ENCODE measurements at regions not wholly inside any gene's neighbourhood (a gene's known extent, or its start where the extent isn't known, plus 50 kb on each side); places are given as distances from the start of the nearest gene placed in this dataset.

GRCh38 chr3:36192901-36193300, 187.4 kb upstream of the STAC start:
- DNase-seq (ENCODE audit: low read depth) = no peak

DNA sequence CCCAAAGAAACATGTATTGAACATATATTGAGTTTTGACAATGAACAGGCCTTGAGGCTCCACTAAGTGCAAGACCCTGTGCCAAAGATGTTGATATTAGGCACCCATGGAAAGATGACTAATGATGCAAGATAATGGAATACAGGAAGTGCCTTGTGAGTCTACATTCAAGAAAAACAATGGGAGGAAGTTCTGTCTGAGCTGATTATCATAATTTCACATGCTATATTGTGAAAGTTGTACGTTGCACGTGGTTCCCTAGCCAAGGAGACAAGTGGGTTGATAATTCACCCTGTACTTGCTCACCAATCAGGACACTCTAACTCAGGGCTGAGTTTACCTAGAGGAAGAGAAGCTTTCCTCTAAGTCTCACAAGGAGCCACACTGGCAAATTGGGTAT, 186.9 kb upstream of the STAC start:
- no peak for DNase-seq (ENCODE audit: low read depth)

- DNase-seq (ENCODE audit: low read depth) = no peak
Measured at GRCh38 chr3:36196058-36196457, 184.2 kb upstream of the STAC start.

- DNase-seq (ENCODE audit: low read depth) = no peak
Measured at GRCh38 chr3:36197151-36197550, 183.2 kb upstream of the STAC start.

GRCh38 chr3:36201546-36201945, 178.8 kb upstream of the STAC start:
- DNase-seq (ENCODE audit: low read depth) = no peak

GRCh38 chr3:36206956-36207580, 173.2 kb upstream of the STAC start:
- DNase-seq (ENCODE audit: low read depth) = no peak

- DNase-seq (ENCODE audit: low read depth) = no peak
Measured at GRCh38 chr3:36210840-36211651, 169.3 kb upstream of the STAC start.

DNA sequence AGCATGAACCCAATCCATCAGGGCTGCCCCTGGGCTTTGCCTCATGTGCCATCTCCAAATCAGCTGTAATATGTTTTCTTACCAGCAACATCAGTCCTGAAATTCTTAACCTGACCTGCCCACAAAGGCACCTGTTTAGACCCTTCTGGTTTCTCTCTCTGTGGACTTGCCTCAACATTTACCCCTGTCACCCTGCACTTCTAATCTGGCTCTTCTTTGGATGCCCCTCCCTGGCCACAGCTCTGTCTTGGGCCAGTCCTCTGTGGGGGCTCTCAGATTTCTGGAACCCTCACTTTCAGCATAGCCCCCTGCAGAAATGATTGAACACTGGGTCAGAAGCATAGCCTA, 168.7 kb upstream of the STAC start:
- DNase-seq (ENCODE audit: low read depth) = no peak

GRCh38 chr3:36212251-36212650, 168.1 kb upstream of the STAC start:
- DNase-seq (ENCODE audit: low read depth) = peak; percentile 75

GRCh38 chr3:36214460-36214859, 165.8 kb upstream of the STAC start:
- DNase-seq (ENCODE audit: low read depth) = no peak

DNA sequence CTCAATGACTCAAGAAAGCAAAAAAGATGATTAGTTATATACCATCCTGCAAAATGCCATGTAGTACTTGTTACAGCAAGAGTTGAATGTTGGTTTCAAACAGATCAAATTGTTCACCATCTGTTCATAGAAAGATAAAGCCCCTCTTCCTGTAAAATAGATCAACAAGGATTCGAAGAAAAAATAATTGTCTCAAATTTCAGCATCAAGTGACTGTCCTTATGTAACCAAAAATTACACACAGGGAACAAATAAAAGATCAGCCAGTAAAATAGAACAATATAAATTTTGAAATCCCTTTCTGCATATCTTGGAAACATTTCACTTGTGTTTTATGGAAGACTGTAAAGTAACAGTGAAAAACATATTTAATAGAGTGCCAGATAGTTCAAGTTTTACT, 165.1 kb upstream of the STAC start:
- no peak for DNase-seq (ENCODE audit: low read depth)

DNA sequence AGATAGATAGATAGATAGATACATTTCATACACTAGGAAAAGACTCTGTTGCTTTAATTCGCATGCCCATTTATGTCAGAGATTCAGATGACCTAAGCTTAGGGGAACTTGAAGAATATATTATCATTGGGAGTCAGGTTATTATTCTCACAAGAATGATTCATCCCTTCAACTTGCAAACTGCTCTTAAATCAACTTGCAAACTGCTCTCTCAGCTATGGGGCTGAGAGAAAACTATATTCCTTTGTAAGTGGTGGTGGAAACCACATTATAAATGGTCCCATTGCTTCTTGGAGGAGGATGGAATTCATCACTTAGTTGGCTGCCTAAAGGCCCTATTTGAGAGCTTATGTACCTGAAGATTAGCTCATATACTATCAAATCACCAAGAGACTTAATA, 160.9 kb upstream of the STAC start:
- DNase-seq (ENCODE audit: low read depth) = peak; percentile 69

GRCh38 chr3:36220173-36220572, 160.1 kb upstream of the STAC start:
- DNase-seq (ENCODE audit: low read depth) = no peak

- DNase-seq (ENCODE audit: low read depth) = no peak
Measured at GRCh38 chr3:36221975-36222374, 158.3 kb upstream of the STAC start.

GRCh38 chr3:36227980-36228379, 152.3 kb upstream of the STAC start:
- no peak for DNase-seq (ENCODE audit: low read depth)

- DNase-seq (ENCODE audit: low read depth) = no peak
Measured at GRCh38 chr3:36229496-36229895, 150.8 kb upstream of the STAC start.

DNA sequence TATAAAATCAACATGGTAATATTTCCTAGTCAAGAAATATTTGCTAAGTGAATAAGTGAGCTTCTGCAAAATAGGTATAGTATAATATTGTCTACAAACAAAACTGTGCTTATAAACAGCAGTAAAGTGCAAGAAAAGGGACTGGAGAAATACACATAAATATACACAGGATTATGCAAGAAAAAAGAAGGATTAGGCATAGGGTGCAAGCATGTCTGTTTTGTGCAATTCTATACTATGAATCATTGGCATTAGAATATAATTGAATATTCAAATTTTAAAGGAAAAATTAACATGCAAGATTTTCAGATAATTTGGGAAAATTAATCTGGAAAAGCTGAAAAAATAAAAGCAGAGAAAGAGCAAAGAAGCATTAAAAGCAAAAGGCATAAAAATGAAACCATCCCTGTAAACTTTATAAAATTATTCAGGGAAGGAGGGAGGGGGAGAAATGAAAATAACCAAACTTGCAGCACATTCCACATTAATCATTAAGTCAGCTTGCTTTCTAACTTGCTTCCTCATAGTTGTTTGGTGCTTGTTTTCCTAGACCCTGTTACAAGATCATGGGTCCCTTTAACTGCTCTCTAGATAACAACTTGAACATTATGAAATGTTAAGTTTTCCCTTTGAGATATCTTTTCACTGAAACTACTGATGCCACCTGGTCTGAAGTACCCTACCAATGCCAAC, 147.4 kb upstream of the STAC start:
- DNase-seq (ENCODE audit: low read depth) = no peak

- DNase-seq (ENCODE audit: low read depth) = no peak
Measured at GRCh38 chr3:36244728-36245127, 135.6 kb upstream of the STAC start.

DNA sequence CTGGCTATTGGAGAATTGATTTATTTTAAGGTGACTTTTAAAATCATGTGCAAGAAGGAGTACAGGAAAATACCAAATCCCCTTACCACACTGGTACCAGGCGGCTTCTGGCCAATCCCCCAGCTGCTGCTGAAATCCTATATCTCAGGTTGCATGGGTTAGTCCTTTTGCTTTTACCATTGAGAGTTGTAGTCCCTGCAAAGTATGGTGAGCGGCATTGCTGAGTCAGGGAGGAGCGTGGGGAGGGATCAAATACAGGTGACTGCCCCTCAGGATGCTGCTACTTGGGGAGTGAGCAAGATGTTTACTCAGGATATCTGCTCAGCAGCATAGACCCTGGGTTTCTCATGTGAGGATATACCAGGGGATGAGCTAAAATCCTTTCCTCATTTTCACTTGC, 131.9 kb upstream of the STAC start:
- no peak for DNase-seq (ENCODE audit: low read depth)

- DNase-seq (ENCODE audit: low read depth) = no peak
Measured at GRCh38 chr3:36250191-36250590, 130.1 kb upstream of the STAC start.

DNA sequence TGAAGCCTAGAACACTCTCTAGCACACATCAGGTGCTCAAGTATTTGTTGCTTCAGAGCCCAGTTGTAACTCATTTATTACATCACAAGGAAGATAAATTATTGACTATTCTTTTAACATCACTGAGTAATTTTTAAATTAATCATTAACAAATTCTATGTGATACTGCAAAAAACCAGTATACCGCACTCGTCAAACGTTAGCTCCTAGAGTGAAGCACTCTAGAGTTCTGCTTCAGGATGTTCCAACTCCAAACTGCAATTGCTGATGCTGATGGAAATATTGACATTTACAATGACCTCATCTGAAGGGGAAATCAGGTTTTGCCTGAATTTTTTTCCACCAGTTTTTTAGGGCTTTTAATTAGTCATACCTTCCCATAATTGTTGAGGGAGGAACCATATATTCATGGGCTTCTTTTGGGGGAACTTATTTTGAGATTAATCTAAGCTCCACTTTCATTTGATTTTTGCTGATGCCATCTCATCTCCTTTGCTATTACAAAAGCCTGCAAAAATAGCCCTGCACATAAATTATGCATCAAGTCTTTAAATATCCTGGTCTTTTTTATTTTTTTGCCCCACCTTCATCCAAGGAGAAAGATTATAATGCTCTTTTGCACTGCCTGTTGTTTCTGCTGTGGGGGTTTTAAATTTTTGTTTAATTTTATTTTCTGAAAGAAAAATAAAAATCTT, 123.0 kb upstream of the STAC start:
- no peak for DNase-seq (ENCODE audit: low read depth)

DNA sequence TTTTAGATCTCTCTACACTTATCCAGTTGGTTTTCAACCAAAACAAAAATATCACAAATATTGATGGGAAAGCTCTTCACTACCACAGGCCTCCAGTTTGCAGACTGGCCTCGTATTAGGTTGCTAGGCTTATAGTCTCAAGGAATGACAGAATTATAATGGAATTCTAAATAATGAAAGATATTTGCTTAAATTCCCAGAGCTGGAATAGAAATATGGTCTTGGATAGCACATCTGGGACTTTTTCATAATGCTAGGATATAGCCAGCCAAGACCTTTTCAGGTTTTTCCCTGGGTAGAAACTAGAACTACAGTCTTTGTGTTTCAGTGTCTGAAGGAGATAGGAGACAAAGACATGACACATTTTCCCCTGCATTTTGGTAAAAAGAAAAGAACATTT, 121.9 kb upstream of the STAC start:
- peak; percentile 5 for DNase-seq (ENCODE audit: low read depth)

DNA sequence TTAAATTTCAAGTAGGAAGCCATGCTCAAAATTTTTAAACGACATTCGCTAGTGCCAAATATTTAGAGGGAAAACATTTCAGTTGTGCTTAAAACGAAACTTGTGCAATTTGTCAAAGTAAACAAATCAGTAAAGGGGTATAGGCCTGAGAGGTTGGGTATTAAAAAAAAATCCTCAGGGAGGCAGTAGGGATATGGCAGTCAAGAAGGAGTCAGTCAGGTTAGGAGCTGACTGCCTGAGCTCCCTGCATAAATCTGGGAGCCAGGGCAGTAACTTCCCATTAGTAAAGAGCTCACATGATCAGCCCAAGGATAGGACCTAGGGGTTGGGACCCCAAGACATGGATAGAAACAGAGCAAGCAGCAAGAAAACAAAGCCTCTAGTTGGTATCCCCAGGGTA, 120.7 kb upstream of the STAC start:
- DNase-seq (ENCODE audit: low read depth) = no peak

Measured in GM04504 (cell line).